ENCODE measurements at regions not wholly inside any gene's neighbourhood (a gene's known extent, or its start where the extent isn't known, plus 50 kb on each side); places are given as distances from the start of the nearest gene placed in this dataset.
A peak's percentile ranks its signal among the peaks of the same experiment; 100 is the strongest.

DNA sequence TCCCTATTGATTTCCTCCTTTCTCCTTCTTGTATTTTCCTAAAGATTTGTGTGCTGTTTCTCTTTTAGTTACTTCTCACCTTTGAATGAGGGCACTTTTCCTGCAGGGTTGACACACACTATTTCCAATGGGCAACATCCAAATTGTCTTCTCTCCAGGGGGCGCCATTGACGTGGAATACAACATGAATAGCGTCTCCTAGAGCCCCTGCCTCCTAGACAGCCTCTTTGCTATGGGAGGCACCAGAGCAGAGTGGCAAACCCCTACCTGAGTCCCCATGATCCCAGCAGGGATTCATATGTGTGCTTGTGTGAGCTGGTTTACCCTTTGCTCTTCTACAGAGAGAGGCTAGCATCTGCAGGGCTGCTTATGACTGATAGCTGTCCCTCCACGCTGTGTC lies 61.3 kb upstream of the ITSN2 start:
- H3K4me1 ChIP-seq (ENCODE audit: low read depth) = no peaks in the 10 kb centered on the region
- intact Hi-C loops (cut with DNase I, micrococcal nuclease) = loop anchor here in 1 of 2 donors (5.0 kb wide), 1 partner anchor 406 kb away; no protein-coding TSS in a partner anchor
- no peak for TF ChIP-seq CTCF (IDR thresholded peaks at IDR 0.05)
- no peak overlapping the region for H3K4me3 ChIP-seq
- H3K9me3 ChIP-seq = no peaks in the 10 kb centered on the region
- H3K36me3 ChIP-seq (ENCODE audit: low read depth) = no peaks in the 10 kb centered on the region
- ATAC-seq (peak; percentile 67), DNase-seq (peak in 2 of 3 donors; percentile 43 to 91)

- Histone ChIP-seq H3K4me3 (no peak overlapping the region), H3K9me3 (no peaks in the 10 kb centered on the region), H3K4me1 (ENCODE audit: low read depth) (no peaks in the 10 kb centered on the region), H3K36me3 (ENCODE audit: low read depth) (no peaks in the 10 kb centered on the region)
- ATAC-seq = no peak
- TF ChIP-seq CTCF (IDR thresholded peaks at IDR 0.05) = no peak
- intact Hi-C loops (cut with DNase I, micrococcal nuclease) = loop anchor here in 1 of 2 donors (5.0 kb wide), 1 partner anchor 407 kb away; no protein-coding TSS in a partner anchor
- DNase-seq = no peak
These were observed 60.0 kb upstream of the ITSN2 start for GRCh38 chr2:24420373-24420772.

DNA sequence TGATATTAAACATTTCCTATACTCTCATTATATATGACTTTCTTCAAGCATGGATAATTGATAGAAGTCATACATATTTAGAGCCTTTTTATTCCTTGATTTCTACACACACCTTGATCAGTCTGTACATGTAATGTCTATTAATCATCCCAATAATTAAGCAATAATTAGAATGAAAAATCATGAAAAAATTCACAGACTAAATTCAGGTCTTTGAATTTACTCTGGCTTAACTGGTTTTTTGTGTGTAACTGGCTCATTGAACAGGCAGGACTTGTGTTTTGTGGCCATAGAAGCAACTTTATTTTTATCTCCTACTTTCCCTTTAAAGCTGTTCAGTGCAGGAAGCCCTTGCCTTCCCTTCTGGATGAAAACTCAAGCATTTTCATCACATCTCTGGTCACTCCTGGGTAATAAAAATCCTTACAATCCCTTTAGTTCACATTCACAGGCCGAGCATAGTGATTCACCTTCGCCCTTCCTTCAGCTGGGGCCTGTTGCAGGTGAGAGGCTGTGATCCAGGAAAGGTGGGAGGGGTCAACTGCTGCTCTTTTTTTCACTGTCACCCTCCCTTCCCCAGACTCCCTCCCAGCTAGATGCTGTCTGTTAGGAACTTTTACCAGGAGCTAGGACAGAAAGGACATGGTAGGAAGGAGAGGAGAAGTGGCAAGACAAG lies 58.0 kb upstream of the ITSN2 start:
- intact Hi-C loops (cut with DNase I, micrococcal nuclease) = no loop called here
- no peak overlapping the region for H3K4me3 ChIP-seq
- TF ChIP-seq CTCF (IDR thresholded peaks at IDR 0.05) = no peak
- no peaks in the 10 kb centered on the region for H3K4me1 ChIP-seq (ENCODE audit: low read depth)
- H3K36me3 ChIP-seq (ENCODE audit: low read depth) = no peaks in the 10 kb centered on the region
- no peaks in the 10 kb centered on the region for H3K9me3 ChIP-seq
- DNase-seq (no peak), ATAC-seq (peak; percentile 90)

DNA sequence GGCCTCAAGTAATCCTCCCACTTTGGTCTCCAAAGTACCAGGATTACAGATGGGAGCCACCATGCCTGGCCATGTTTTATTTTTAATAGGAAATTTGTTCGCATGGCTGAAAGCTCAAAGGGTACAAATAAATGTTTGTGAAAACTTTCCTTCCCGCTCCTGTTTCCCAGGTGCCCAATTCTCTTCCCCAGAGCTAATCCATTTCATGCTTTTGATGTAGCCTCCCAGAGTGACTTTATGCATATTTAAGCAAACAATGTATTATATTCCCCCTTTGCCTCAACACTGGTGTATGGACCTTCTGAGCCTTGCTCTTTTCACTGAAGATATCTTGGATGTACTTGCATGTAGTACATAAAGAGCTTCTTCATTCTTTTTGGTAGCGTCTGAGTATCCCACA lies 52.5 kb upstream of the ITSN2 start:
- no peak for ATAC-seq
- intact Hi-C loops (cut with DNase I, micrococcal nuclease) = no loop called here

DNA sequence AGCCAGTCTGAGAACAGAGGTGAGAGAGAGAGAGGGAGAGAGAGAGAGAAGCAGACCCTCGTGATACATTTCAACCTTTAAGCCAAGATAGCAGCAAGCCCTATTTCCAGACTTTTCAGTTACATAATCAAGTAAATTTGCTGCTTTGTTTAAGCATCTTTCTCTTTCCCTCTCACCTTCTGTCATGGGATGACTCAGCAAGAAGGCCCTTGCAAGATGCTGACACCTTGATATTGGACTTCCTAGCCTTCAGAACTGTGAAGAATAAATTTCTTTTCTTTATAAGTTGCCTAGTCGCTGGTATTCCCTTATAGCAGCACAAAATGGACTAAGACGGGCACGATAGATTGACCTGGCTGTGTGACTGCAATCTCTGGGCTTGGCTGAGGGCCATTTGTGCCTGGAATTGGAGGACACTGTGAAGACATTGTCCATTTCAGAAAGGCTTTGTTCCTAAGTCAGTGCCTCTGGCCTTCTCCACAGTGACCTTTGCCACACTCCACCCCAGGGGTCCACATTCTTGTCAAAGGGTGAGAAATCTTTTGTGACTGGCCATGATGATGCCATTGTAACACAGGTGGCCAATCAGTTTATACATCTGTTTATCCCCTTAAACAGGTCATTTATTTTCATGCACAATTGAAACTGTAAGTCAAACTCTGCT lies 51.3 kb upstream of the ITSN2 start:
- Histone ChIP-seq H3K4me3 (no peak overlapping the region), H3K4me1 (ENCODE audit: low read depth) (no peaks in the 10 kb centered on the region), H3K9me3 (no peaks in the 10 kb centered on the region), H3K36me3 (ENCODE audit: low read depth) (no peaks in the 10 kb centered on the region)
- DNase-seq = no peak
- no peak for TF ChIP-seq CTCF (IDR thresholded peaks at IDR 0.05)
- no peak for ATAC-seq
- intact Hi-C loops (cut with DNase I, micrococcal nuclease) = no loop called here

More for the DNA sequence above, 52.5 kb upstream of the ITSN2 start:
- no peaks in the 10 kb centered on the region for H3K9me3 ChIP-seq
- no peaks in the 10 kb centered on the region for H3K4me1 ChIP-seq (ENCODE audit: low read depth)
- no peaks in the 10 kb centered on the region for H3K36me3 ChIP-seq (ENCODE audit: low read depth)
- no peak for TF ChIP-seq CTCF (IDR thresholded peaks at IDR 0.05)
- no peak for DNase-seq
- no peak overlapping the region for H3K4me3 ChIP-seq

Measured in mucosa of descending colon (tissue), 3 donors.